GM21423 (cell line): ENCODE measurements at regions not wholly inside any gene's neighbourhood (a gene's known extent, or its start where the extent isn't known, plus 50 kb on each side); places are given as distances from the start of the nearest gene placed in this dataset.
"Not testable (repeated sequence)": the region's sequence is repeated elsewhere in the genome, so short reads cannot be mapped to it uniquely, and the experiment has no call there.

Experiments
- ATAC-seq: cut with Tn5 transposase; IDR thresholded peaks from one replicate; pipeline ENCODE4 v1.9.1; 2021; ENCODE audit warnings: mild to moderate bottlenecking, moderate library complexity; ENCODE audit not compliant: unreplicated experiment

DNA sequence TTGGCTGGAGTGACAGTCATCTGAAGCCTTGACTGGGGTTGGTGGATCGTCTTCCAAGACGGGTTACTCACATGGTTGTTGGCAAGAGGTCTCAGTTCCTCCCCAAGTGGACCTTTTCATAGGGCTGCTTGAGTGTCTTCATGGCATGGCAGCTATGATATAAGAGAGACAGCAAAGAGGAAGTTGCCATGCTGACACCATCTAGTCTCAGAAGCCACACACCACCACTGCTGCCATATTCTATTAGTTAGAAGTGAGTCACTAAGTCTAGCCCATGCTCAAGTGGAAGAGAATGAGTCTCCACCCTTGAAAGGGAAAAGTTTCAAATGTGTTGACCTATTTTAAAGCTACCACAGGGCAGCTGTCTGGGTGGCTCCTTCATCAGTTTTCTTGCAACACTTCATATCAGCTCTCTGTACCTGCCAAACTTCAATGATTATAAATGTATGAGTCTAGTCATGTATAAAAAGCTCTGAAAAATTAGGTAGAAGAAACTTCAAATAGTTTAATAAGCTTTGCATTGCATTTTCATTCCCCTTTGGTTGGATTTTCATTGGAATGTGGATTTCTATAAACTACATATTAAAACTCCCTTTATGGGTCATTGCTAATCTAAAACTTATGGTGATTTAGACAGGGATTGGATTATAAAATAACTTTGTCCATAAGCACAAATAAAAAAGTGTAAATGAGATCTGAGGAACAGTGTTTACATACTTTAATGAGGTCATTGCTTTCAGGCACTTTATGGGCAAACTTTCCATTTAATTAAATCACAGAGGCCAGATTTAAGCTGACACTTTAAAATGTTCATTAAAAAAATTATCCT, 68.0 kb upstream of the ATXN3L start:
- ATAC-seq: peak; percentile 44

DNA sequence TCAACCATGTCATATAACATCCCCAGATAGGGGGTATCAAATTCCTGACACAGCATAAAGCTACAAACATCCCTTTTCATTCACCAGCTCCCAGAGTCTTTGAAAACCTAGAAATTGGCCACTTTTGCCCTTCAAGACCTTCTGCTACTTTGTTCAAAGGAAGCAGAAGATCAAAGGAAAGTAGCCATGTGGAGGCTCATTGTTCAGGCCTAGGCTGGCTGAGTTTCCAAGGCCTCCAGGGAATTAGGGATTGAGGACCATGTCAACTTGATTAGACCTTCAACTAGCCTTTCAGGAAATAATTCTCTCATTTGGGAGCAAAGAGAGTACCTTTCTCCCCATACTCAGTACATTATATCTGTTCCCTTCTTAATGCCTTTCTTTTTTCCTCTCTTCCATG, 66.8 kb upstream of the ATXN3L start:
- no peak for ATAC-seq

DNA sequence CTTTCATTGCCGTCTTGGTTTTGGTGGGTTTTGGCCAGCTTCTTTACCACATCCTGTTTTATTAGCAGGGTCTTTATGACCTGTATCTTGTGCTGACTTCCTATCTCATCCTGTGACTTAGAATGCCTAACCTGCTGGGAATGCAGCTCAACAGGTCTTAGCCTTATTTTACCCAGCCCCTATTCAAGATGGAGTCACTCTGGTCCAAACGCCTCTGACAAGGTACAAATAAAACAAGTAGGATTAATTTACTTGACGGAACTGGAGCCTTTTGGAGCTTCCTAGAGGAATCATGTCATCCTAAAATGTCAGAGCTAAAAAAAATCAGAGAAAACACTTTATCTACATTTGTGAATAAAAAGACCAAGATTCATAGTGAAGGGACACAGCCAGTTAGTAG, 66.2 kb upstream of the ATXN3L start:
- ATAC-seq: no peak

DNA sequence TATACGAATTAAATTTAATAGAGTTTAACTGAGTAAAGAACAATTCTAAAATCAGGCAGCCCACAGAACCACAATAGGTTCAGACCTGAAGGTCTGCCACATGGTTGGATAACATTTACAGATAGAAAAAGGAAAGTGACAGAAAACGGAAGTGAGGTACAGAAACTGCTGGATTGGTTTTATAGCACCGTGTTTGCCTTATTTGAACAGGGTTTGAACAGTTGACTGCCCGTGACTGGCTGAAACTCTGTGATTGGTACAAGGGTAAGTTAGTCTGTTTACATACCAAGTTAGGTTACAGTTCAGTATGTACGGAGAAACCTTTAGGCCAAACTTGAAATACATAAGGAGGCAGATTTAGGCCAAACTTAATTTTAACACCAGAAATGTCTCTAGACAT, 64.1 kb upstream of the ATXN3L start:
- no peak for ATAC-seq

DNA sequence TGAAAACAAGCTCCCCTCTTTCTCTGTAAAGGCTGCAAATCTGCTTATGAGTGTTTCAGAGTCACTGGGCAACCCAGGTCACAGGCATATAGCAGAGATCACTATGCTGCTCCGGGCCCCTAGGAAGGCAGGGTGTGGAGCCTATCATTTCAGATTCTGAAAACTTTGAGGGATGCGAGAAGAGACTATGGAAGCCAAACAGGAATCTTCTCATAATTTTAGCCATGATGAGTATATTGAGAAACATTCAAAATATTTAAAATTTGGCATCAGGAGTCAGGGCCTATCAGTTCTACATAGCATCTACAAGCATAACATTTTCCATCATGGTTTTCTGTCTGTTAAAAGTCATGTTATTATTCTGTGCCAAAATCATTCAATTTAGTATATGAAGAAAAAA, 61.7 kb upstream of the ATXN3L start:
- ATAC-seq: no peak

DNA sequence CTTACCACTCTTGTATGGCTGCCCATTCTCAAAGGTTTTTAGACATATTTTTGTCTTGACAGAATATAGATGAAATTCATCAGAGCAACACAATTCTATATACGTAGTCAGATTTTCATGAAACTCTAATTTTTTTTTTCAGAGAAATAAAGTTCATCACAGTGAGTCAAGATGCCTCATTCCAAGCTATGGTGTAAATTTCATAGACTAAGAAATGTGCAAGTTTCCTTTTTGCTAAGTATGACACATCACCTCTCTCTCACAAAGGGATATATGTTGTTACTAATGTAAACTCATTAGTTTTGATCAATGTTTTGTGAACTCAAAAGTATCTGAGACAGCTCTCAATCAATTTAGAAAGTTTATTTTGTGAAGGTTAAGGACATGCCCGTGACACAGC, 60.4 kb upstream of the ATXN3L start:
- no peak for ATAC-seq

DNA sequence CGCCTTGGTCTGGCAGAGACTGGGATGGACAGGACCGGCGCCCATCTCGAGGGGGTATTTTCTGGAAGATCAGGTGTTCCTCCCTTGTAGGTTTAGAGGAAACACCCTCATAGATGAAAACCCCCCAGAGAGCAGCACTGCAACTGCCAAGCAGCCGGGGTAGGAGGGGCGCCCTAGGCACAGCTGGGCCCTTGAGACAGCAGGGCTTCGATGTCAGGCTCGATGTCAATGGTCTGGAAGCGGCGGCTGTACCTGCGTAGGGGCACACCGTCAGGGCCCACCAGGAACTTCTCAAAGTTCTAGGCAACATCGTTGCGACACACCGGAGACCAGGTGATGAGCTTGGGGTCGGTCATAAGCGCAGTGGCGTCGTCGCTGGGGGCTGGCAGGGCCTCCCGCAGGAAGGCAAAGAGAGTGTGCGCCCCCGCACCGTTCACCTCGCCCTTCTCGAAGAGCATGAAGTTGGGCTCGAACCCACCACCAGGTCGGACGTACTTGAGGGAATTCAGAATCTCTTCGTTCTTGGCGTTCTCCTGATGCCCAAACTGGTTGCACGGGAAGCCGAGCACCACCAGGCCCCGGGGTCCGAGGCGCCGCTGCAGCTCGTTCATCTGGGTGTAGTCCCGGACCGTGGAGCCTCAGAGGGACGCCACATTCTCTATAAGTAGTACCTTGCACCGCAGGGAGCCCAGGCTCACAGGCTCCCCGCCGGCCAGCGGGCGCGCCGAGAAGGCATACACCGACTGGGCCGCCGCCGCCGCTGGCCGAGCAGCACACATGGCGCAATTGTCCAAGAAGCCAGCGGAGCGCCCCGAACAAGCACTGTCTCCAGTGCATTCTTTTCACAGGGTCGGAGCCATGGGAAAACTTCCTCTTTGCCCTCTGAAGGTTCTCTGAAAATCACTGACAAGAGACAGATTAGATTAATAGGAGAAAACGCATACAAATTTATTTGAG, 59.0 kb upstream of the ATXN3L start:
- not testable (repeated sequence) for ATAC-seq

DNA sequence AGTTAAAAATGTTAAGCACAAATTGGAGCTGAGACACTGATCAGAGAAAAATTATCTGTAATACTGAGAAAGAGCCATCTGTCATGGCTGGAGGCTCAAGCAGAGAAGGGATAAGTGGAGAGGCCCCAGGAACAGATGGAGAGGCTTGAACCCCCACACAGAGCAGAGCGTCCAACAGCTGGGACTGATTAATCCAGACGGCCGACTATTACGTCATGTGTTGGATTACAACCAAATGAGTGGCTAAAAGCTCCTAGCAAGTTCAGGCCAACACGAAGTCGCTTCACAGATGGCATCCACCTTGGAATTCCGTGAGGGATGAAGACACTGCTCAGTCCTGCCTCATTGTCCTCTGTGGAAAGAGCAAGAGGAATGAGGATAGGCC, 57.7 kb upstream of the ATXN3L start:
- ATAC-seq: no peak

DNA sequence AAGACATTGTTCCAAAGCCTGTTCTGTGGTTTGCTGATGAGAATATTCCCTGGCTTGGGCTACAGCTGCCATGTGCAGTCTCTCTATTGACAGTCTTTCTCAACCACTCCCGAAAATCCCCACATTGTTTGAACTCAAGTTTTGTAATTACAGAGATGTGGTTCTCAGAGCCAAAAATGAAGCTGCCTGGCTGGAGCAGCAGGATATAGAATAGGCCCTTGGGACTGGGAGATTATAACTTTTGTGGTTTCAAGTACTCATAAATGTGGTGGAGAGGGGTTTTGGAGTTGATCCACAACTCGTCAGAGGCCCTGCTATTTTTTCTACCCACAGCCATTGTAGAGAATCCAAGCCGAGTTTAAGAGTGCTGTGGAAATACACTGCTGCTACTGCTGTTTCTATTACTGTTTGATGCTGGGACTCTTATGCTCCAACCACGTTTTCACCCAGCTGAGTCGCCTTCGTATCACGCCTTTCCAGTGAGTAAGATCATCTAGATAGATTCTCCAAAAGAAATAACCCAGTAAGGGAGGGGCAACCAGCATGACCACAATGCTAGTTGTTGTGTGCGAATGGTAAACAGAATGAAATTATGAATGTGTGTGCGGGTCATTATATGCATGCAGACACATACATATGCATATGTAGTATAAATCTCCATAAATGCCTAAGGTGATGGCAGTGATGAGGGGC, 57.1 kb upstream of the ATXN3L start:
- ATAC-seq: no peak

DNA sequence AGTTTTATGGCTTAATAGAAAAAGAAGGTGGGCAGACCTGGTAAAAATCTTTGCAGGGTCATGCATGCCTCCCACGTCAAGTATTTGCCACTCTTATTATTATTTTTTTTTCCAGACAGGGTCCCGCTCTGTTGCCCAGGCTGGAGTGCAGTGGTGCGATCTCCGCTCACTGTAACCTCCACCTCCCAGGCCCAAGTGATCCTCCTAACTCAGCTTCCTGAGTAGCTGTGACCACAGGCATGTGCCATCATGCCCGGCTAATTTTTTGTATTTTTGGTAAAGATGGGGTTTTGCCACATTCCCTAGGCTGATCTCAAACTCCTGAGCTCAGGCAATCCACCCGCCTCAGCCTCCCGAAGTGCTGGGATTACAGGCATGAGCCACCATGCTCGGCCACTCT, 55.7 kb upstream of the ATXN3L start:
- not testable (repeated sequence) for ATAC-seq

DNA sequence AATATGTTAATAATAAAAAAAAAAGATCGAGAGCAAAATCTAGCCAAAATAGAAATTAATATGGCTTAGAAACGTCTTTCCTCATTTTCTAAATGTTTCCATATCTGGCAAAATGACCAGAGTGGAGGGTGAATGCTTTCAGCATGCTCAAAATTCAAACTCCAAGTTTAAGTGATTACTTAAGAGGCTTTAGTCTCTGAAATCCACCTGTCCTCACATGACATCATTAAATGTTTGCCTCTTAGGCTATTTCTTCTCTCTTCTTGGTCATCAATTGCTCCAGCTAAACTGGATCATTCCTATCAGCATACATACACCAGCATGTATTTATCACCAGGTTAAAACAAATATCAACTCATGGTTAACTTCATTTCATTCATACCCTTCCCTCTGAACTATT, 54.5 kb upstream of the ATXN3L start:
- no peak for ATAC-seq

DNA sequence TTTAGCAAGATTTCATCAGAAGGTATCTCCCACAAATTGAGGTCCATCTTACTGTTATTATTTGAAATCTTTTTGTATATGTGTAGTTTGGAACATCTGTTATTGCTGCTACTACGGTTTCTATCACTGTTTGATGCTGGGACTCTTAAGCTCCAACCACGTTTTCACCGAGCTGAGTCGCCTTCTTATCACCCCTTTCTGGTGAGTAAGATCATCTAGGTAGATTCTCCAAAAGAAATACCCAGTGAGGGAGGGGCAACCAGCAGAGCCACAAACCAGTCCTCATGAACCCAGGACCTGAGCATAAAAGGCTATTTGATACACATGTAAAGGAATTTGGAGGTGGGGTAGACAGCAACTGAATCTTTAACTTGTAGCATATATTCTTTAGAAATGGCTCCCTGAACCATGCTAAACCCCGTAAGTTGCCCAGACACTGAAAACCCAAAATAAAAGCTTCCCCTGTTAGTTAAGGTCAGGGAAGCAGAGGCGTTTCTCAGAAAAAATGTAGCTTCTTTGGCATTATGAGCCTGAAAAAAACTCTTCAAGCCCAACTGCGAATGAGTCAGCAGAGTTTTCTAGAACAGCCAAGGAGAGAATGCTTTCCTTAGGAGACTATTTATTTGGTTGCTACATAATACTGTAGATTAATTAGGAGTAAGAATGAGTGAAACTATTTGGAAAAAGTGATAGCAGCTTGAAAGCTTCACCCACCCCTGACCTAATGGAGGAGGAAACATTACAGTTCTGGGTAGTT, 53.8 kb upstream of the ATXN3L start:
- ATAC-seq: no peak

DNA sequence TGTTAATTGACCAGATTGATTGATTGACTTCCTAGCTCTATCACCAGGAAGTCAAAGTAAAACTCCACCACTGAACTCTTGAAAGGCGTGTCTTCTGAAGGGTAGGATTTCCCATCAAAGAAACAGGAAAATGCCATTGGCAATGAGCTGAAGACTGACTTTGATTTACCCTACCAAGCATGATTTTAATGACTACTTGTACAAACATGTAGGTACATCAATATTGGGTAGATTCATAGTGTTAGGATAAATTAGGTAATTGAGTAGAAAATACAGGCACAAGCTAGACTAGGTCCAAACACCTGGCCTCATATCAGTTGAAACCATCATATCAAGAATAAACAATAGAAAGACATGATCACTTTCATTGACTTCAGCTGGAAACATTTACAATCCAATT, 53.2 kb upstream of the ATXN3L start:
- ATAC-seq: no peak

DNA sequence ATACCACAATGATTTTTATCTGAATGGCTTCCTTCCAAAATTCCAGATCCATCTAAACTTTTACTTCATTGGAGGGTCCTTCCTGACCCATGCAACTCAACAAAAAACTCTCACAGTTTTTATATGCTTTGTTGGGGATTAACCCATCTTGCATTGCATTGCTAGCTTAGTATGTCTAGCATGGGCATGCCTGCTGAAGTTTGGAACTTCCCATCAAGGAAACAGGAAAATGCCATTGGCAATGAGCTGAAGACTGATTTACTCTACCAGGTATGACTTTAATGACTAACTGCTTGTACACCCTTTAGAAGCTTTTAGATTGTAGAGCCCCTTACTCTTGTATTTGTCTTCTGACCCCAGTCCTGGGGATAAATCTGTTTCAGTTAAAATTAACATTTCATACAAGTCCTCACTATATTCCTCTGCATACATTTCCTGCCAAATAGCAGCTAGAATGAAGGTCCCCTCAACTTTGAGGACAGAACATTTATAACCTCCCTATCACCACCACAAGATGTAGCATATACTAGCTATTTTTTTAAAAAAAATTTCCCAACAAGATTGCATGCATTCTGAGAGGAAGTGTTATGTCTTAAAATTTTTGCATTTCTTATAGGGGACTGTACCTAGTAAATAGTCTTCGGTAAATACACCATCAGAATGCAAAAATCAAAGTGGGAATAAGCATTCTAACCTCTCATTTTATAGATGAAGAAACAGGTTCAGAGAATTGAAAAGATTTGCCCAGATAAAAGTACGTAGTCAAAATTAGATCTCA, 52.5 kb upstream of the ATXN3L start:
- no peak for ATAC-seq

DNA sequence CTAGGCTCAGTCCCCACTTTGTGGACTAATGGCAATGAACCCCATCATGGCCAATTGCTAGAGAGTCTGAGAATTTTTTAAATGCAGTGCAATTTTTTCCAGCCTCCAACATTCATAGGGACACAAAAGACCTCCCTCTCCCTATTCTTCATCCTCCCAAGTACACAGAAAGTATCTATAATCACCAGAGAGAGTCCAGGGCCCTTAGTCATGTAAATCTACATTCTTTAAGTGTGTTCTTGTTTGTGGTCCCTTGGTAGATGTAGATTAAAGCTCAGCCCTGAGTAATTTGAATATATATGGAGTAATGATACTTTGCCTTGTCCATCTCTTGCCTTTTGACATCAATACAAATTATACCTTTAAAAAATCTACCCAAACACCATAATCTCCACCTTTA, 51.3 kb upstream of the ATXN3L start:
- no peak for ATAC-seq

DNA sequence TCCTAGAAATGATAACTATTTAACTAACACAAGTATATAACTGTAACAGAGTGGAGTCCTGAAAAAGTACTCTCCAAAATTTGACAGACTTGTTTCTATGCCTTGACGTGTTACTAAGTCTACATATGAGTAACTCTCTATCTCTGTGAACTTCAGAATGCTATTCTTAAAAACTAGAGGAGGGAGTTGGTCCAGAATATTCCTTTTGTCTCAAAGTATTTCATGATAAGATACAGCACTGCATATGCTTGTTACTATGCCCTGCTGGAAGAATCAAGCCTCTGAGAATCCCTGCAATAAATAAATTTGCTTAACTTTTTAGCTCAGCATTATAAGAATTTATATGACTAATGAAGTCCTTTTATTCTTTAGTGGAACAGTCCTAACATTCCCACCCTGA, 50.9 kb upstream of the ATXN3L start:
- ATAC-seq: no peak
